K562 (cell line): ENCODE measurements at regions not wholly inside any gene's neighbourhood (a gene's known extent, or its start where the extent isn't known, plus 50 kb on each side); places are given as distances from the start of the nearest gene placed in this dataset.

Source experiments
- ATAC-seq: fragments of 200-7000 bp; cut with Tn5 transposase; 3 replicates; pipeline ENCODE4 v1.9.1; 2020; ENCODE audit warnings: moderate library complexity
- BruUV-seq: library from RNA; stranded (reverse); fragments of 400-500 nt; replicated peaks from 2 replicates; lab custom pipeline; 2021; lab: Mats Ljungman, UMichigan
- CTCF ChIA-PET: fragments of 300-600 bp; formaldehyde crosslinking; extraction: SDS; loops from one replicate; lab custom pipeline; 2021; ENCODE audit warnings: low intra/inter-chr PET ratio; lab: Yijun Ruan, JAX
- POLR2A ChIA-PET: fragments of 300-600, 350-650 bp; sonication (Branson Sonifier 250); formaldehyde crosslinking; extraction: SDS; loops from one replicate; lab custom pipeline; 2021; ENCODE audit warnings: antibody characterized with exemption, inconsistent platforms; lab: Yijun Ruan, JAX
- DNase-seq, 4 experiments: peaks; one replicate each; pipeline versions ENCODE4 v3.0.0 to v3.0.0-alpha.2; 2011 to 2018; ENCODE audit warnings: low spot score in 3 of 4, mixed read lengths in 3 of 4; ENCODE audit errors: extremely low read depth in 1 of 4
- FAIRE-seq: peaks from 2 replicates; lab custom pipeline; 2011; peaks lifted over from hg19 to GRCh38; lab: Jason Lieb, UNC
- H2AFZ ChIP-seq: 2 replicates; pipeline ENCODE4 v1.6.0; 2011; ENCODE audit warnings: low read depth, low read length, control low read depth, inconsistent platforms
- H3K27ac ChIP-seq: fragments of 200-600 bp; 3 replicates; pipeline ENCODE4 v1.8.0; 2011; ENCODE audit warnings: low read depth, mild to moderate bottlenecking, control low read depth, inconsistent platforms, low read length, moderate library complexity, mixed read lengths; ENCODE audit errors: extremely low read depth
- H3K27me3 ChIP-seq, 2 experiments: fragments of 300-600 bp in 1 of 2; 2 replicates in 1 of 2; 3 replicates in 1 of 2; pipeline versions ENCODE4 v1.6.0 to v1.8.0; 2011; ENCODE audit warnings: inconsistent platforms in 2 of 2, low read length in 2 of 2, mild to moderate bottlenecking in 1 of 2, mixed read lengths in 1 of 2, moderate library complexity in 1 of 2; ENCODE audit not compliant: control insufficient read depth in 2 of 2, insufficient read depth in 2 of 2
- H3K36me3 ChIP-seq: fragments of 300-600 bp; 3 replicates; pipeline ENCODE4 v1.8.0; 2011; ENCODE audit warnings: mild to moderate bottlenecking, low read length, inconsistent platforms; ENCODE audit not compliant: control insufficient read depth, insufficient read depth
- H3K4me1 ChIP-seq, 2 experiments: fragments of 200-600 bp in 1 of 2; replicated peaks in 1 of 2; 2 replicates in 1 of 2; 3 replicates in 1 of 2; pipeline versions ENCODE4 v1.5.1 to v1.8.0; 2011; ENCODE audit warnings: inconsistent platforms in 2 of 2, low read length in 2 of 2, mild to moderate bottlenecking in 1 of 2, mixed read lengths in 1 of 2, moderate library complexity in 1 of 2; ENCODE audit not compliant: control insufficient read depth in 2 of 2, insufficient read depth in 2 of 2
- H3K4me2 ChIP-seq: 2 replicates; pipeline ENCODE4 v1.6.1; 2011; ENCODE audit warnings: low read length, control low read depth, inconsistent platforms, mixed read lengths; ENCODE audit not compliant: insufficient read depth
- H3K4me3 ChIP-seq: fragments of 200-600 bp; sonication (generic), shearing (Covaris generic); 2 replicates; pipeline ENCODE4 v1.5.1; 2016; ENCODE audit warnings: control low read depth, inconsistent platforms
- H3K79me2 ChIP-seq: fragments of 200-600 bp; 3 replicates; pipeline ENCODE4 v1.8.0; 2011; ENCODE audit warnings: low read length, inconsistent platforms; ENCODE audit not compliant: control insufficient read depth, insufficient read depth
- H3K9ac ChIP-seq, 2 experiments: 2 replicates each; pipeline versions ENCODE4 v1.6.0 to v1.6.1; 2011; ENCODE audit warnings: low read depth in 2 of 2, low read length in 2 of 2, control low read depth in 1 of 2, inconsistent platforms in 1 of 2, mild to moderate bottlenecking in 1 of 2, mixed read lengths in 1 of 2; ENCODE audit not compliant: insufficient read depth in 1 of 2
- H3K9me1 ChIP-seq: one replicate; pipeline ENCODE4 v1.6.0; 2011; ENCODE audit warnings: inconsistent platforms, mild to moderate bottlenecking, low read length, moderate library complexity; ENCODE audit not compliant: control insufficient read depth, insufficient read depth
- H3K9me3 ChIP-seq: replicated peaks from 2 replicates; pipeline ENCODE4 v1.5.1; 2011; ENCODE audit warnings: low read depth, low read length, inconsistent platforms; ENCODE audit not compliant: control insufficient read depth, insufficient read depth
- H4K20me1 ChIP-seq: replicated peaks from 2 replicates; pipeline ENCODE4 v1.6.1; 2011; ENCODE audit warnings: low read length, inconsistent platforms, mixed read lengths; ENCODE audit not compliant: control insufficient read depth, insufficient read depth
- ADNP ChIP-seq: fragments of 200-800 bp; sonication (Bioruptor generic); IDR thresholded peaks from 2 replicates; pipeline ENCODE4 v1.6.1; 2016; ENCODE audit warnings: missing genetic modification characterization, missing compliant biosample characterization
- ETS2 ChIP-seq: IDR thresholded peaks from 2 replicates; pipeline ENCODE4 v1.6.1; 2016; ENCODE audit warnings: borderline replicate concordance, missing genetic modification characterization, mild to moderate bottlenecking, moderate library complexity, missing compliant biosample characterization; ENCODE audit not compliant: poor library complexity, severe bottlenecking
- MYBL2 ChIP-seq, 2 experiments: fragments of 450-650 bp in 1 of 2; sonication (generic) in 1 of 2; formaldehyde crosslinking in 1 of 2; IDR thresholded peaks; 2 replicates each; pipeline versions ENCODE4 v1.6.1 to v1.8.1; 2017 to 2022; ENCODE audit warnings: borderline replicate concordance in 1 of 2, inconsistent platforms in 1 of 2, low read depth in 1 of 2, mild to moderate bottlenecking in 1 of 2, missing genetic modification reagents in 1 of 2, moderate library complexity in 1 of 2
- PATZ1 ChIP-seq: fragments of 250-450 bp; sonication (Bioruptor Pico); IDR thresholded peaks from 2 replicates; pipeline ENCODE4 v1.5.0; 2020; ENCODE audit warnings: mild to moderate bottlenecking, borderline replicate concordance
- ZFP36 ChIP-seq: fragments of 150-350 bp; IDR thresholded peaks from 2 replicates; pipeline ENCODE4 v1.6.1; 2018; ENCODE audit warnings: low read length, low read depth; ENCODE audit not compliant: partially characterized antibody
- ZNF124 ChIP-seq: sonication (generic); formaldehyde crosslinking; IDR thresholded peaks from 2 replicates; pipeline ENCODE4 v1.8.1; 2022; ENCODE audit warnings: missing genetic modification reagents
- ZNF318 ChIP-seq, 2 experiments: fragments of 450-650 bp; IDR thresholded peaks; 2 replicates each; pipeline ENCODE4 v1.6.1; 2016; ENCODE audit warnings: mild to moderate bottlenecking in 2 of 2, borderline replicate concordance in 1 of 2, low read depth in 1 of 2, moderate library complexity in 1 of 2
- ZNF75A ChIP-seq: fragments of 450-650 bp; formaldehyde crosslinking; IDR thresholded peaks from 2 replicates; pipeline ENCODE4 v1.4.0; 2020; ENCODE audit warnings: mild to moderate bottlenecking
- WGBS: fragments of 100-300 bp; shearing (Covaris generic); methylation state at CpG from one replicate; pipeline ENCODE4 v1.1.6; 2016; ENCODE audit warnings: low coverage, mixed read lengths; ENCODE audit not compliant: insufficient coverage; ENCODE audit errors: missing lambda C conversion rate; 5-methylcytosine and 5-hydroxymethylcytosine counted together
- in situ Hi-C: fragments of 300-500 bp; cut with MboI; formaldehyde crosslinking; loops from 4 replicates; pipeline ENCODE4 v1.15.0; 2018; ENCODE audit warnings: inconsistent platforms, mixed read lengths
- intact Hi-C: fragments of 100-400 bp; cut with micrococcal nuclease; formaldehyde crosslinking; loops from 2 replicates; pipeline ENCODE4 v1.14.2; 2022

GRCh38 chr6:45738057-45738455 lies 277.6 kb downstream of the CLIC5 start:
- no peak for ATAC-seq
- in situ Hi-C loops = no loop called here
- BruUV-seq = no TSS peak
- 2% methylated on average over 4 of the region's 5 CpGs for WGBS
- Histone ChIP-seq H3K4me2 (no peak overlapping the region), H3K27ac (no peak overlapping the region), H4K20me1 (no peaks in the 10 kb centered on the region), H3K36me3 (no peaks in the 10 kb centered on the region), H3K4me3 (no peak overlapping the region), H2AFZ (no peak overlapping the region), H3K27me3 (no peaks in the 10 kb centered on the region), H3K9me1 (no peaks in the 10 kb centered on the region), H3K4me1 (no peaks in the 10 kb centered on the region; a peak in 1 of 5 replicates), H3K9ac (no peak overlapping the region), H3K79me2 (no peaks in the 10 kb centered on the region), H3K9me3 (no peaks in the 10 kb centered on the region)
- intact Hi-C loops = no loop called here
- POLR2A ChIA-PET = no interaction called here
- no peak for TF ChIP-seq ZNF75A (CRISPR knock-in tag)
- no peak for TF ChIP-seq PATZ1 (CRISPR knock-in tag)
- no peak for TF ChIP-seq ZNF124 (CRISPR knock-in tag)
- TF ChIP-seq ETS2 (tag) = no peak
- no peak for TF ChIP-seq MYBL2 (IDR thresholded peaks at IDR 0.05; ENCODE audit: low read depth)
- no peak for TF ChIP-seq MYBL2 (CRISPR knock-in tag; IDR thresholded peaks at IDR 0.05; ENCODE audit: borderline replicate concordance)
- no peak for TF ChIP-seq ZNF318 (IDR thresholded peaks at IDR 0.05; ENCODE audit: borderline replicate concordance in 1 of 2, low read depth in 1 of 2)
- TF ChIP-seq ADNP (tag) = no peak
- no peak for TF ChIP-seq ZFP36
- DNase-seq = no peak
- CTCF ChIA-PET = no interaction called here
- FAIRE-seq = no peak
